UCSD-AML1 (cell line): ENCODE measurements at regions not wholly inside any gene's neighbourhood (a gene's known extent, or its start where the extent isn't known, plus 50 kb on each side); places are given as distances from the start of the nearest gene placed in this dataset.
"Not testable (repeated sequence)": the region's sequence is repeated elsewhere in the genome, so short reads cannot be mapped to it uniquely, and the experiment has no call there.

Experiments
- DNase-seq: peaks from one replicate; lab custom pipeline; 2025; ENCODE audit not compliant: unreplicated experiment; lab: John Stamatoyannopoulos, UW

DNA sequence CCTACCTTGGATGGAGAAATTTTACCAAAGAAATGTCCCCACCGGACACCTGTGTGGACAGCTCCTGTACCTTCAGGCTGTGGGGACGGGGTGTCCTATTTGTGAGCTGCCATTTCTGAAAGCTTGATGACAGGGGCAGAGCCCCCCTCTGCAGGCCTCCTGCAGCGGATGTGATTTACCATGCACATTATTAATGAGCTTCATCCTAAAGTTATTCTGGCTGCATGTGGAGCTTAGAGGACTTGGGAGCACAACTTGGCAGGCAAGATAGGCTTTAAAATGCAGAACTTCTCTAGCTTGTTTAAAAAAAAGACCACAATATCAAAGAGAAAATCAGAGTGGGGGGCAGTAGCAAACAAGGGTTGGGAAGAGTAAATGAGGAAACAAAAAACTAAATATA is 350.0 kb upstream of the KLHL29 start:
- no peak for DNase-seq

DNA sequence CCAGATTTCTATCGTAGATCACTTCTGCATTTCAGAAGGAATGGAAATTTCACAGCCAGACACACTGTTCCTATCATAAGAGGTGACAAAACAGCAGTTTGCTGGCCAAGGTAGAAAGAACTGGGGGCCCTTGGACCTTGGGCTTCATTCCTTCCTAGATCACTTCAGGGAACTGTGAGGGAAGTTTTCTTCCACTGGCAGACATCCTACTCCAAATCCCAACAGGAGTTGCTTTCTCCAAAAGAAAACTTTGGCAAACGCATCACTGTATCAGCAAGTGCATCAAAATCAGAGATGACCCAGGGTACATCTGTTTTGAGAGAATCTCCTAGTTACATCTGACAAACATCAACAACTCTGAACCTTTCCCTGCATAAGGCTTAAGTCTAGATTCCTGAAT is 348.4 kb upstream of the KLHL29 start:
- no peak for DNase-seq

- DNase-seq = no peak
Measured at GRCh38 chr2:23037596-23037995, 347.4 kb upstream of the KLHL29 start.

GRCh38 chr2:23041443-23041842 is 343.5 kb upstream of the KLHL29 start:
- no peak for DNase-seq

DNA sequence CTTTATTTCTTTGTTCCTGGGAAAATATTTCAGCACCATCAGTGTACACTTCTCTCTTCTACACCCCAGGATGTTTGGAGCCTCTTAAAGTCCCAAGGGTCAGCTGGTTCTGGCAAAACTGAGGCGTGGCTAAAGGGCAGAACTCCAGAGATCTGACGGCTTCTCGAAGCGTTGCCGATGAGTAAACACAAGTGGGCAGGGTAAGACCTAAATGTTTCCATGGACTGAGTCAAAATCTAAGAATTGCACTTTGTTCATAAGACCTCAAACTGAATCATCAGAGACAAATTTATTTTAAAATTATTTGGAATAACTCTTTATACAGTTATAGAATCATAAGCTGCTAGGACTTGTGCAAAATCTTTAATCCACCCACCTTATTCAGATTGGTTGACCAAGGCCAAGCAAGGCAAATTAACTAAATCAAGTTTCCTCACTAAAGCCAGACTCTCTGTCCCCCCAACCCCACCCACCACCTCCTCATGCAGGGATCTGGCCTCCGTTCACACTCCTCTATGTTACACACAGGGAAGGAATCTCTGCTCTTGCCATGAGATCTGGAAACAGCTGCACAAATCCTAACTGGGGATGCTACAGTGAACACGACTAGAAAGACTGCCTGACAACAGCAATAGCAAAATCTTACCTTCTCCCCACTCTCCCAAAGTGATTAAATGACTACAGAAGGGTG is 342.6 kb upstream of the KLHL29 start:
- DNase-seq = no peak

DNA sequence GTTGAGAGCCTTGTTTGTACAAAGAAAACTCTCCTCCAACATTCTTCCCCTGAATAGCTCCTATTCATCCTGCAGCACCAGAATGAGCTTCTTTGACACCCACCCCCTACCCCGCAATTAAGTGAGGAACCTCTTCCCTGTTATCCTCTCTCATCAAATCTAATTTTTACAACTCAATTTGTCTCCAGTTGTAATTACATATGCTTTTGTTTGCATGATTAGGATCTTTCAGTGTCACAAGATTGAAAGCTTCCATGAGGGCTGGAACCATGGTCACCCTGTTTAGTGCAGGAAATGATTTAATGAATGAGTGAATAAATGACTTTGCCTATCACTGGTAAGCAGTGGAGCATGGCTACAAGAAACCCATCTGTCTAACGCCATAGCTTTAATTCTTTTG is 334.6 kb upstream of the KLHL29 start:
- DNase-seq = no peak

GRCh38 chr2:23053601-23054000 is 331.4 kb upstream of the KLHL29 start:
- no peak for DNase-seq

- DNase-seq = no peak
Measured at GRCh38 chr2:23055251-23055650, 329.7 kb upstream of the KLHL29 start.

DNA sequence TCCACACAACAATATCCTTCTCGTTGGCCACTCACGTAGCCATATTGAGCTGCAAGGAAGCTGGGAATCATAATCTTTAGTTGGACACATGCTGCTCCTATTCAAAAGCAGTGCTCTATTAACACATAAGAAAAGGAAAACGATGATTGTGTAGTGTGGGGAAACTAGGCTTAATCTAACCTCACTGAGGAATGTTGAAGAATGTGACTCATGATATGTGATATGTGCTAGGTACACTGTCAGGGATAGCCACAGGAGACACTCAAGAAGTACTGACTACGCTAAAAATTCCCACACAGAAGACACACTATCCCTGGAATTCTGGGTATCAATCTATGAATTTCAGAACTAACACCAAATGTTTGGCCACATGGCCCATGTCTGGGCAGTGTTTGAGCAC is 328.1 kb upstream of the KLHL29 start:
- not testable (repeated sequence) for DNase-seq

- no peak for DNase-seq
Measured at GRCh38 chr2:23058435-23058834, 326.5 kb upstream of the KLHL29 start.

- no peak for DNase-seq
Measured at GRCh38 chr2:23065210-23065609, 319.8 kb upstream of the KLHL29 start.

DNA sequence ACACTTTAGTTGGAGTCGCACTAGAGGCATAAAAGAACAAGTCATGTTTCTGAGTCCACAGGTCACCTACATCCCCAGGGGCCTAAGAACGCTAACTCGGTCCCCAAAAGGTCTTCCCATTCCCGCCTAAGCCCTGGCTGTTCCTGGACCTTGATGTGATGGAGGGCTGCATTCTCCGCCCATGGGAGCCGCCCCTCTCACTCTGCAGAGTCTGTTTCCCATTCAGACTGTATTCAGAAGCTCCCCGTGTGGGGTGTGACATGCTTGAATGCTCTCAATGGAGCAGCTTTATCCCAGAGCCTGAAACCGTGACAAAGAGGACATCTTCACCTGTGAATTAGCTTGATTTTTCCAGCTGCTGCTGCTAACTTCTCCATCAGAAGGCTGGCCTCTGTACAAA is 319.0 kb upstream of the KLHL29 start:
- no peak for DNase-seq

DNA sequence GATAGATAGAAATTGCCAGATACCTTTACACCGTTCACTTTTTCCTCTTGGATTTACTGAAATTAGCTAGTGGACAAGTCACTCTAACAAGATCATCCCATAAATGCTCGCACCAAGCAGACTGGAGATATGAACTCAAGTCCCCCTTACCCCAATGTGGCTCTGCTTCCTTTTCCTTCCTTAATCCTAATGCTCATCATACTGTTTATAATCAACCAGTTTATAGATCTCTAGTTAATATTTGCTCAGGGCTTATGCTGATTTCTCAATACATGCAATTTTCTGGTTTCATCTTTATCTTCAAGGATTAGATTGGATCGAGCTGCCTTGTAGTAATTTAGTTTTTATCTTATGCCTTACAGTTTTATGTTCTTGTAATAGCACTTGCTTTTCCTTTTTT is 318.3 kb upstream of the KLHL29 start:
- DNase-seq = no peak

DNA sequence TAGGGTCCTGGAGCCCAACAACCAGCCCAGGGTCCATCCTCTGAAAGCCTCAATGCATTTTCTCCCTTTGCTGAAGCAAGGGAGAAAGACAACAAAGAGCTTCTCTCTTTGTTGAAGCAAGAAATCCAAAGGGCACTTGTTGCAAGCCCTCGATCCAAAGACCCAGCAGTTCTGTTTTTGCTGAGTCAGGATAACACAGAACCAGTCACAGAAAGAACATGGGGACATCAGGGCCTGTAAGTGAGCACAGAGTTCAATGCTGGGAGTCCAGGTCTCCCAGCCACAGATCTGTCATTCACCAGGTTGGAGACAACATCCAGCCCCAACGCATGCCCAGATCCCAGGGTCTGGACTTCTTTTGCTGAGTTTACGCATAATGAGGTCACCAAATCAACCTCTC is 315.8 kb upstream of the KLHL29 start:
- no peak for DNase-seq

GRCh38 chr2:23069923-23070322 is 315.1 kb upstream of the KLHL29 start:
- DNase-seq = no peak

GRCh38 chr2:23073056-23073455 is 311.9 kb upstream of the KLHL29 start:
- no peak for DNase-seq

DNA sequence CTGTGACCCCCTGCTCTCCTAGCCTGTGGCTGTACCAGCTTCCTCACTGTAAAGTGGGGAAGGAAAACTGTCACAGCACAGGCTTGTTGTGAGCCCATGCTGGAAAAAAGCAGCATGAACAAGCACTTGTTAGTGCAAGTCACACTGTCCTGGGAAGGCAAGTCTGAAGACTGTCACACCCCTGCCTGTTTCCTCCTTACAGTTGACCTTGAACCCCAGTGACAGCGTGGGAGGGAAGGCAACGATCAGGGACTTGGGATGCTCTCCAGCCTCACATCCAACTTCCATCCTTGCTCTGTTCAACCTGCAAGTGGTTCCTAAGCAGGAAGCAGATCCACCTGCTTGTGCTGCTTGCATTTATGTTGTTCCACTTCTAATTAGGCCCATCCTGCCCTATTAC is 311.3 kb upstream of the KLHL29 start:
- DNase-seq = no peak

- no peak for DNase-seq
Measured at GRCh38 chr2:23077596-23077995, 307.4 kb upstream of the KLHL29 start.

DNA sequence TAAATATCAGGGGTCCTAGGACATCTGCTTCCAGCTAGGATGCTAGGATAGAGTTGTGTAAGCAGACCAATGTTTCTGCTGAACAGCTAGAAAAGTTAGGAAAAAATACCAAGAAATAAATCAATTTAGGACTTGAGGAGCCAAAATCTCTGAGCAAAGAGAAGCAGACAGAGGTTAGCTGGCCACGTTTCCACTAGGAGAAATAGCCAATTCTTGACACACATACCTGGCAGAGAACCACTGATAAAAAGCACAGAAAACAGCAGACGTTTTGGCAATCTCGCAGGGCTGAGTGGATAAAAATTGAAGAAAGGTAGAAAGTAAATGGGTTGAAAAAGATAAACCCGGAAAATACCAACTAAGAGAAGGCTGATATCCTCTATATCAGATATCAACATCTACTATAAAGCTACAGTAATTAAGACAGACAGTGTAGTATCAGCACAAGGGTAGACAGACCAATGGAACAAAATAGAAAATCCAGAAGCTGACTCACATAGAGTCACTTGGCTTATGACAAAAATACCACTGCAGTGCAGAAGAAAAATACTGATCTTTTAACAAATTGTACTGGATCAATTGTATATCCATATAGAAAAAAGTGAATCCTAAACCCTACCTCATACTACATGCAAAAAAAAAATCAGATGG is 306.1 kb upstream of the KLHL29 start:
- no peak for DNase-seq

GRCh38 chr2:23083966-23084365 is 301.0 kb upstream of the KLHL29 start:
- DNase-seq = no peak

DNA sequence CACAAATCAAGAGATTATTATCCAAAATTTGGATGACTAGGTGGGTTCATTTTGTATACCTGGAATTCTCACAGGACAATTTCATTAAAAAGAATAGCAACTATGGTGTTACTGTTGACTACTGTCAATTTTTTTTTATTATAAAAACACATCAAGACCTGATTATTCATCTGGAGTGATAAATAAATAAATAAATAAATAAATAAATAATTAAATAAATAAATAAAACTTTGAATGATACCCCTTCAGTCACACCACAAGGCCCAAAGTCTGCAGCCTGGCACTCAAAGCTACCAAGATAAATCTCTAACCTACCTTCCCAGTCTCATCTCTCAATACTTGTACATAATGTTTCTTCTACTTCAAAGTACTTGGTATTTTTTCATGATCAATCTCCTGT is 294.0 kb upstream of the KLHL29 start:
- DNase-seq = no peak

GRCh38 chr2:23091900-23092299 is 293.1 kb upstream of the KLHL29 start:
- no peak for DNase-seq

GRCh38 chr2:23092831-23093230 is 292.1 kb upstream of the KLHL29 start:
- no peak for DNase-seq
